Epithelial cell of esophagus (primary cell): ENCODE measurements at regions not wholly inside any gene's neighbourhood (a gene's known extent, or its start where the extent isn't known, plus 50 kb on each side); places are given as distances from the start of the nearest gene placed in this dataset.
"Not testable (repeated sequence)": the region's sequence is repeated elsewhere in the genome, so short reads cannot be mapped to it uniquely, and the experiment has no call there.

Experiments used
- DNase-seq: peaks from one replicate; pipeline ENCODE4 v3.0.0; 2010; ENCODE audit warnings: low read depth
- H3K4me3 ChIP-seq: 2 replicates; pipeline ENCODE4 v1.5.1; 2011; ENCODE audit warnings: mild to moderate bottlenecking, low read length, control low read depth
- TF ChIP-seq, protein P1 (sequence below): IDR thresholded peaks from 2 replicates; pipeline ENCODE4 v1.5.1; 2011; ENCODE audit warnings: low read depth, mild to moderate bottlenecking, low read length, control low read depth, inconsistent platforms; ENCODE audit not compliant: insufficient read depth; ENCODE audit errors: missing control alignments

DNA sequence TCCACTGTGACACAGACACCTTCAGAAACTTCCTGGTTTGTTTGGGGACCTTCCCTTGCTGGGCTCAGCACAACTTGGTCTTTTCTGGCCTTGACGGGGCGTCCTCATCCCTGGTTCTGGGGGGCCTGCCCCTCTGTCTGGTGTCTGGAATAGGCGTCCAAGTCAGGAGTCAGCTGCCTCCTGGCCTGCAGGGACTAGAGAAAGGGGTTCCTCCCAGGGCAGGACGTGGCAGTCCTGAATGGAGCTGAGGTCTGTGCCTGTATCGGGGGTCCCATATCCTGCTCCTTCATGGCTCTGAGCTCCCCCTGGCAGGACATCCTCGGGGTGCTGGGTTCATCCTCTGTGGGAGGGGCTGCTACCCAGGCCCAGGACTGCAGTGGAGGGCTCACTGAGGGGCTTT lies 384.0 kb downstream of the TMEM121 start:
- TF ChIP-seq, protein P1, sequence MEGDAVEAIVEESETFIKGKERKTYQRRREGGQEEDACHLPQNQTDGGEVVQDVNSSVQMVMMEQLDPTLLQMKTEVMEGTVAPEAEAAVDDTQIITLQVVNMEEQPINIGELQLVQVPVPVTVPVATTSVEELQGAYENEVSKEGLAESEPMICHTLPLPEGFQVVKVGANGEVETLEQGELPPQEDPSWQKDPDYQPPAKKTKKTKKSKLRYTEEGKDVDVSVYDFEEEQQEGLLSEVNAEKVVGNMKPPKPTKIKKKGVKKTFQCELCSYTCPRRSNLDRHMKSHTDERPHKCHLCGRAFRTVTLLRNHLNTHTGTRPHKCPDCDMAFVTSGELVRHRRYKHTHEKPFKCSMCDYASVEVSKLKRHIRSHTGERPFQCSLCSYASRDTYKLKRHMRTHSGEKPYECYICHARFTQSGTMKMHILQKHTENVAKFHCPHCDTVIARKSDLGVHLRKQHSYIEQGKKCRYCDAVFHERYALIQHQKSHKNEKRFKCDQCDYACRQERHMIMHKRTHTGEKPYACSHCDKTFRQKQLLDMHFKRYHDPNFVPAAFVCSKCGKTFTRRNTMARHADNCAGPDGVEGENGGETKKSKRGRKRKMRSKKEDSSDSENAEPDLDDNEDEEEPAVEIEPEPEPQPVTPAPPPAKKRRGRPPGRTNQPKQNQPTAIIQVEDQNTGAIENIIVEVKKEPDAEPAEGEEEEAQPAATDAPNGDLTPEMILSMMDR: no peak
- DNase-seq: no peak
- H3K4me3 ChIP-seq: no peak overlapping the region

DNA sequence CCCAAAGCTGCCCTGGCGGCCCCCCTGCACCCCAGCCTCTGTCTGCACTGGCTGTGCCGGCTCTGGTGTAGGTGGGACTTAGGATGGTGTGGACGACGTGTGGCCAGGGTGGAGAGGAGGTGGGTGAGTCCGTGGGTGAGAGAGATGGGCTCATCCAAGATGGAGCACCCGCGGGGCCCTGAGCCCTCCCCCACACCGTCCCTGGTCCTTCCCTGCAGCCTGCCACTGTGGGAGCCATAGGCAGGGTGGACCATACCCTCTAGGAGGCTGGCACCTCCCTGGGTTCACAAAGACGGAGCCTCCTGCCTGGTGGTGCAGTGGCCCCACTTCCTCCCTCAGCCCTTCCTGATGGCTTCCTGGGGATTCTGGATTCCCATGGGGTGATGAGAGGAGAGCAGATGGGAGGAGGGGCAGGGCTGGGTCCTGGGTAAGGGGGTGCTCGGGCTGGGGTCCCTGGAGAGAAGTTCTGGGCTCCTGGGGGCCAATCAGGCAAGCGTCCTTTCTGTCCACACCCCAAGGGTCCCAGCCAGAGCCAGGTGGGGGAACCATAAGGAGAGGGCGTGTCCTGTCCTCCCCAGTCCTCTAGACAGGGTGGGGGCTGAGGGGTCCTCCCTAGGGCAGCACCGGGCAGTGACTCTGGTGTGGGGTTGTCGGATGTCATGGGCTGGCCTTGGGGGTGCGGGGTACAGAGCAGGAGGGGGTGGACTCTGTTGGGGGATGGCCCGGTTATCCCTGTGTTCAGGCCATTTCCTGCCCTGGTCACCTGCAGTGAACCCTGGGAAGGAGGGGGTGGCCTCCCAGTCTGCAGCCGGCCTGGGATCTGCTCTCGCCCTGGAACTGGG lies 384.8 kb downstream of the TMEM121 start:
- H3K4me3 ChIP-seq: no peak overlapping the region
- TF ChIP-seq, protein P1: no peak

DNA sequence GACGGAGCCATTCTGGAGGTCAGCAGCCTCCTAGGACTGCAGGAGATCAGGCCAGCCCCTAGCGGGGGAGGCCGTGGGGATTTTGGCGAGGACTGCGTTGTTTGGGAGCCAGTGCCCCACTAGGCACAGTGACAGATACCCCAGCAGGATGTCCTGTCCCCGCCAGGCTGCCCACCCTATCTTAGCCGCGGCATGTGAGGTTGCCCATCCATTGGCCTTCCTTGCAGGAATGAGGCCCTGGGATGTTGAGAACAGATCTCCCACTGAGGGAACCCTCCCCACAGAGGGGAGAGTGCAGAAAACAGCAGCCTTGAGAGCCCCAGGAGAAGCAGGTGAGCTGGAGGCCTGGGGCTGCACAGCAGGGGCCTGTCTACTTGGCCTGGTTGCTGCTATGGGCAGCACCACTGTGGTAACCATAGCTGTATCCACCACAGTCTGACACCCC lies 385.5 kb downstream of the TMEM121 start:
- DNase-seq: not testable (repeated sequence)

More for the DNA sequence above, 384.8 kb downstream of the TMEM121 start:
- DNase-seq: no peak

DNA sequence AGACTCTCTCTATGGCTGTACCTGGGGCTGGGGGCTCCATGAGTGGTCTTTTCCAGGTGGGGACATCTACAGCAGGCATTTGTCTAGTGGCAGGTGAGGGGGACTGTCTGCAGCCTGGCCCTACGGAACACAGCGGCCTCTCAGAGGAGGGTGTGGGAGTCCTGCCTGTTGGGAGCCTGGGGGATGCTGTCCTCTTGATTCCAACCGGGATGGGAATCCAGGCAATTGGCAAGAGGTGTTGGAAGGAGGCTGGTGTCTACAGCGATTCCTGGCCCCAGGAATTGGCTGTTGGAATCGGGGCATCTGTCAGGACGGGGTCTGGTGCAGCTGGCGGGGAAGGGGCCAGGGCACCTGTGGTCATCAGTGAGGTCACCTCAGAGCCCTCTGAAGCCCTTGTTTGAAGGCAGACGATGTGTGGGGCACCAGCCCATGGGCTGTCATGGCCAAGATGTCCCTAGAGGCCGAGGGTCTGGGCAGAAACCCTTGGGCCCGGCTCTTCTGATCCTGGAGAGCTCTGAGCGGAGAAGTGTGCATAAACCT lies 386.3 kb downstream of the TMEM121 start:
- no peak for DNase-seq
- H3K4me3 ChIP-seq: no peak overlapping the region
- TF ChIP-seq, protein P1: no peak

More for the DNA sequence above, 385.5 kb downstream of the TMEM121 start:
- not testable (repeated sequence) for H3K4me3 ChIP-seq

DNA sequence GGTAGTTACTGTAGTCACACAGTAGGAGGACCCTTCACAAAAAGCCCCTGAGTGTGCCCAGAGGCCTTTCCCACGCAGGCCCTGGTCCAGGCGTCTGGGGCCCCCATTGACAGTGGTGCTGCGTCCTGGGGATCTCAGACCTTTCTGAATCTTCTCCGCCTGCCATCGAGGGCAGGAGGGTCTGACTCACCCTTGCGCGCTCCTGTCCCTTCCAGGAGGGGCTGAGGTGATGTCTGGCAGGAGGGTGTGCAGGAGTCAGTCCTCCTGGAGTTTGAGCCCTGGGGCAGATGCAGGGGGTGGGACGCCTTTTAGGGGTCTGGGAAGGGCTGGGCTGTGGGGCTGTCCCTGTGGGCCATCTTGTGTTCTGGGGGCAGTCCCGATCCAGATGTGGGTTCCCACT lies 386.8 kb downstream of the TMEM121 start:
- no peak for DNase-seq
- TF ChIP-seq, protein P1: no peak
- no peak overlapping the region for H3K4me3 ChIP-seq

DNA sequence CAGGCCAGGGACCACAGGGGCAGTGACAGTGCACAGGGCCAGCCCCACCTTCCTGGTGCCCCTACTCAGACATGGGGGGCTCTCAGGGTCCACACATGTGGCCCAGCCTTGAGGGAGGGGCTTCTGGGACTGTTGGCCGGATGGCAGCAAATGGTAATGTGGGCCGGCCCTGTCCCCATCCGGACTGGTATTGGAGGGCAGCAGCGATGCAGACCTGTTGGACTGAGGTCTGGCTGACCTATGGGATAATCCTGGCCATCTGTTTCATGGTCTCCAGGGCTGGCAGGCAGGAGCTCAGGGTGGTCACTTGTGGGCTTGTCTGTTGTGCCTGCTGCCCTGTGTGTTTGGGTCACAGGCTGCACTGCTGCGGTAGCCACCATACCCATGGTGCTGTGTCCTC lies 387.5 kb downstream of the TMEM121 start:
- TF ChIP-seq, protein P1: no peak
- DNase-seq: no peak

DNA sequence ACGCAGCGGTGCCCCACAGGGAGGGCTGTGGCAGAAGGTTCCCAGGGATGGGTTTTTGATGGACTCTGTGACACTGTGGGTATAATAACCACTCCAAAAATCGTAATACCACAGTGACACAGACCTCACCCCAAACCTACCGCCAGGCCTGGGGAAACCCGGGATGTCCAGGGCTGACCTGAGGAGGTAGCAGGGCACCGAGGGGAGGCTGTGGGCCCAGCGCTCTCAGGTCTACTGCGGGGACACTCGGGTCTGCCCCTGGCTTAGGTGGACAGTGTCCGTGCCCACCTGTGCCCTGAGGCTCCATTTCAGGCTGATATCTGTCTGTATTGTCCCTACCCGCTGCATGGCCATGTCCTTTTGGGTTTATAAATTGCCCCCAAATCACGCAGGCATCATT lies 387.9 kb downstream of the TMEM121 start:
- H3K4me3 ChIP-seq, DNase-seq: not testable (repeated sequence)

More for the DNA sequence above, 387.5 kb downstream of the TMEM121 start:
- no peak overlapping the region for H3K4me3 ChIP-seq
